GM21515 (cell line): ENCODE measurements at regions not wholly inside any gene's neighbourhood (a gene's known extent, or its start where the extent isn't known, plus 50 kb on each side); places are given as distances from the start of the nearest gene placed in this dataset.
"Not testable (repeated sequence)": the region's sequence is repeated elsewhere in the genome, so short reads cannot be mapped to it uniquely, and the experiment has no call there.

Source experiments
- ATAC-seq: cut with Tn5 transposase; IDR thresholded peaks from one replicate; pipeline ENCODE4 v1.9.1; 2021; ENCODE audit not compliant: unreplicated experiment

DNA sequence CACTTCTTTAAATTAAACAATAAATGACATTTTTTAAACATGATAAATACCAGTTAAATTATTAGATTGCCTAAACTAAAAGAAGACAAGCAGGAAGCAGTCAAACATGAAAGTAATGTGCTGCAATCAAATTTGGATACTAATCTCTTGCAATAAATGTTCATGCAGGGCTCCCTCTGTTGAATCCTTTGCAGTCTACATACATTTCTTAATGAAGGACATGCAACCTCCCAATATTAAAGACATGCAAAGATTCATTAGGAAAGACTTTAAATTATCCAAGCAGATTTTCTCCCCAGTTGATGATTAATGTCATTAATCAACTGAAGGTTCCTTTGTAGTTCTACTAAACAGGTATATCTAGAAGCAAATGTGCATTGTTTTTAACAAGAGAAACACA lies 245.4 kb downstream of the ZIC4 start:
- no peak for ATAC-seq

DNA sequence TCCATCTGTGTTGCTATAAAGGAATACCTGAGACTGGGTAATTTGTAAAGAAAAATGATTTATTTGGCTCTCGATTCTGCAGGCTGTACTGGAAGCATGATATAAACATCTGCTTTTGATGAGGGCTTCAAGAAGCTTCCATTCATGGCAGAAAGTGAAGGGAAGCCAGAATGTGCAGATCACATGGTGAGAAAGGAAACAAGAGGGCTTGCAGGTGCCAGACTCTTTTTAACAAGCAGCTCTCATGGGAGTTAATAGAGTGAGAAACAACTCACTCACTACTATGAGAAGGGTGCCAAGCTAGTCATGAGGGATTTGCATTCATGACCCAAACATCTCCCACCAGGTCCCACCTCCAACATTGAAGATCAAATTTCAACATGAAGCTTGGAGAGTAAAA lies 247.2 kb downstream of the ZIC4 start:
- no peak for ATAC-seq

DNA sequence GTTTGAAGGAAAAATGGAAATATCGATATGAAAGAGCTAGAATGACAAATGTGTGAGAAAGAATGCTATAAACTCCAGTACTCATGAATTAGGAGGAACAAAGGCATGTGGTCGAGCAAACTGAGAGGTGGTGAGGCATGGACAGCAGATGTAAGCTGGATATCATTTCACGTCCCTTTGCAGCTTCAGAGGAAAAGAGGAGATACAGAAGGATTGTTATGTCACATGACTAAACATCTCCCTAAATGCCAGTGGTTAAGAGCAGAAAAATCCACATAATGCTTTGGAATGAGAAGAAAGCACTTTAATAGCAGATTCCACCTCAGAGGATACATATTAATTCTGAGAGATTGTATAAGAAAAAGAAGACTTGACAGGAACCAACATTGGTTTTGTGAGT lies 248.7 kb downstream of the ZIC4 start:
- no peak for ATAC-seq

DNA sequence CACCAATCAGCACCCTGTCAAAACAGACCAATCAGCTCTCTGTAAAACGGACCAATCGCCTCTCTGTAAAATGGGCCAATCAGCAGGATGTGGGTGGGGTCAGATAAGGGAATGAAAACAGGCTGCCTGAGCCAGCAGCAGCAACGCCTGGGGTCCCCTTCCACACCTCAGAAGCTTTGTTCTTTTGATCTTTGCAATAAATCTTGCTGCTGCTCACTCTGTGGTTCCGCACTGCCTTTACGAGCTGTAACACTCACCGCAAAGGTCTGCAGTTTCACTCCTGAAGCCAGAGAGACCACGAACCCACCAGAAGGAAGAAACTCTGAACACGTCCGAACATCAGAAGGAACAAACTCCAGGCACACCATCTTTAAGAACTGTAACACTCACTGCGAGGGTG lies 251.4 kb downstream of the ZIC4 start:
- ATAC-seq: not testable (repeated sequence)

DNA sequence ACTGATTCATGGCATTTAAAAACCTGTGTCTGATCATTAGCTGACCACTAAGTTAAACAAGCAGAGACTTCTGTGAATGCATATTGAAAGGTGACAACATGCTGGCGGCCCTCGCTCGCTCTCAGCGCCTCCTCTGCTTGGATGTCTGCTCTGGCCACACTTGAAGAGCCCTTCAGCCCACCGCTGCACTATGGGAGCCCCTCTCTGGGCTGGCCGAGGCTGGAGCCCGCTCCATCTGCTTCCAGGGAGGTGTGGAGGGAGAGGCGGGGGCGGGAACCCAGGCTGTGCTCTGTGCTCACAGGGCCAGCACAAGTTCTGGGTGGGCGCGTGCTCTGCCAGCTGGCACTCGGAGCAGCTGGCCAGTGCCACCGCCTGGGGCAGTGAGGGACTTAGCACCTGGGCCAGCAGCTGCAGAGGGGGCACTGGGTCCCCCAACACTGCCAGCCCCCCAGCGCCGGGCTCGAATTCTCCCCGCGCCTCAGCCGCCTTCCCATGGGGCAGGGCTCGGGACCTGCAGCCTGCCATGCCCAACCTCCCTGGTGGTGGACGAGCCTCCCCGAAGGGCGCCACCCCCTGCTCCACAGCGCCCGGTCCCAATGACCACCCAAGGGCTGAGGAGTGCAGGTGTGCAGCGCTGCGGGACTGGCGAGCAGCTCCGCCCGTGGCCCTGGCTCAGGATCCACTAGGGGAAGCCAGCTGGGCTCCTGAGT lies 252.4 kb downstream of the ZIC4 start:
- ATAC-seq: no peak

DNA sequence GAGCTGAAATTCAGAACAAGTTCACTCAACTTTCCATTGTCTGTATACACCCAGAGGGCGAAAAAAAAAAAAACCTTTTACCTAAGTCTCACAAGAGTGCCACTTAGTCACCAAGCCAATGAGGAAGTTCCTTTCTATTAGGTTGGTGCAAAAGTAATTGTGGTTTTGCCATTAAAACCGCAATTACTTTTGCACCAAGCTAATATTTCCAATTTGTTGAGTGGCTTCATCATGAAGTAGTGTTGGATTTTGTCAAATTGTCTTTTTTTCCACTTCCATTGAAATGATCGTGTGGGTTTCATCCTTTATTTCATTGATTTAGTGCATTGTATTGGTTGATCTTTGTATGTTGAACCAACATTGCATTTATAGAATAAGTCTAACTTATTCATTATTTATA lies 253.9 kb downstream of the ZIC4 start:
- no peak for ATAC-seq

DNA sequence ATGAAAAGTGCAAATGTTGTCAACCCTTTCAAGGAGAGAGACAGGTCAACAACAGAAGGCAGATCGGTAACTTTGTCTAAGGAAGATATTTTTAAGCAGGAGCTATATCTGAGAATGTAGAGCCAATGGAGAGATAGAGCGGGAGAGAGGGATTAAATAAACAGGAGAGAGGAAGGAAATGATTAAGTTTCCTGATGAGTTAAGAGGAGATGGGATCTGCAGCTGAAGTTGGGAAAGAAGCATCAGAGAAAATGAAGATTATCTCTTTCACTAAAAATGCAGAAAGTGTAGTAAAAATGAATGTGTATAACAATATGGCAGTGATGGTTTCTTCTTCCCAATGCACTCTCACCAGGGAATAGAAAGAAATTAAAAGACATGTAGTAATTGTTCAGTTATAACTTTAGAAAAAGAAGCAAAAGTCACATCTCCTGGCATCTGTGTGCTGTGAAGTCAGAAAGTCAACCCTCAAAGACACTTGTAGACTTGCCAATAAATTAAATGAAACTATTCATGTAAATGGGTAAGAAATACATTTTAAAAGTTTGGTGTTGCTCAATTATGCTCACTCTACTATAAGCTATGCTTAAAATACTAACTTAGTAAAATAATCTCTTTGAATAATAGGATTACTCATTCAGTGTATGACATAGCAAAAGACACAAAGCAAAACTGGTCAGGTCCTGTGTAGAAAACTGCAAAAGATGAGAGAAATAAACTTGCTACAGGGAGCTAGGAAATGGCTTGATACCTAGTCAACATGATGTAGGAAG lies 264.6 kb downstream of the ZIC4 start:
- ATAC-seq: no peak

DNA sequence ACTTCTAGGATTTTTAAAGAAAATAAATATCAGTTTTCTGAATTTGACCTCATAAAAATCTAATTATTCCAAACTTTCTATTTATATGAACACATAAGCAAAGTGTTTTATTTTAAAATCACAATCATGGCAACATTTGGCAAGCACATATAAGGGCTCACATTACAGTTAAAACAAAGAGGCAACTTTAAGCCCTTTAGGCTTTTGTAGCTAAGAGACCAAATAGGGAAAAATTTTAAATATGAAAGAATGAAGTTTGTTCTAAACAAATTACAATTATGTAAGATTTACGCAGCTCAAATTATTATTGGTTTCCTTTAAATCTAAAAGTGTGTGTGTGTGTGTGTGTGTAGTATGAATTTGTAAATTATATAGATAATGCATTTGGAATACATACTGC lies 267.0 kb downstream of the ZIC4 start:
- no peak for ATAC-seq

DNA sequence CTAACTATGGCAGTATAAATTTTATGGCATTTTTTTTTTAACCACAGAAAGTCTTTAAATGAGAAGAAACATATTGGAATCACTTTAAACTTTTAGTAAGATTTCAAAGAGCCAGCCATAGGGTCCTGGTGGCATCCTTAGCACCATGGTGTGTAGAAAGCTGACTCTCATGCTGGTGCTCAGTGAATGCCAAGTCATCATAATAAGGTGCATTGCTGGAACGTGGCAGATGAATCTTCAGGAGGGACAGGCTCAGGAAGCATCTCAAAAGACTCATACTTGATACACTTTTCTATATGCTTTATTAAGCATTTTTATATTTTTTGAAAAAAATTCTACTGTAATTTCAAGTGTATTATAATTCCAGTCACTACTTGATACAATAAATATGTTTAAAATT lies 274.2 kb downstream of the ZIC4 start:
- ATAC-seq: no peak

DNA sequence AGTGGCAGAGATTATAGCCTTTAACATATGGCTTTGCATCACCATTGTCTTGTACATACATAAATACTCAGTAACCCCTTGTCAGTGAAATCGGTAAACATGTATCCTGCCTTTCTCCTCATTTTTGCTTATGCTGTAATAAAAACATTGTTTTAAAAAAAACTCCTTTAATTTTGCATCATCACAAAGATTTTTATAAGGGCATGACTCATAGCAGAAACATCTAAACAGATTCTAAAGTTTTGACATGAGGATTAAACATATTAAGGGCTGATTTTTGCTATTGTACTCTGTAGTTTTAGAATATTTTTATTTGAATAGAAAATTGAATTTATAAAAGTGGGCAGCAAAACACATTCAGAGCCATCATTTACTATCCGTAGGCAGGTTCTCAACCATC lies 275.9 kb downstream of the ZIC4 start:
- no peak for ATAC-seq

DNA sequence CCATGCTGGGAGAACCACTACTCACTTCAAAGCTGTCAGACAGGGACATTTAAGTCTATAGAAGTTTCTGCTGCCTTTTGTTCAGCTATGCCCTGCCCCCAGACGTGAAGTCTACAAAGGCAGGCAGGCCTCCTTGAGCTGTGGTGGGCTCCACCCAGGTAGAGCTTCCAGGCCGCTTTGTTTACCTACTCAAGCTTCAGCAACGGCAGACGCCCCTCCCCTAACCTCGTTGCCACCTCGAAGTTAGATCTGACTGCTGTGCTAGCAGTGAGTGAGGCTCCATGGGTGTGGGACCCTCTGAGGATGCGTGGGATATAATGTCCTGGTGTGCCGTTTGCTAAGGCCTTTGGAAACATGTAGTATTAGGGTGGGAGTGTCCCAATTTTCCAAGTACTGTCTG lies 276.7 kb downstream of the ZIC4 start:
- no peak for ATAC-seq

DNA sequence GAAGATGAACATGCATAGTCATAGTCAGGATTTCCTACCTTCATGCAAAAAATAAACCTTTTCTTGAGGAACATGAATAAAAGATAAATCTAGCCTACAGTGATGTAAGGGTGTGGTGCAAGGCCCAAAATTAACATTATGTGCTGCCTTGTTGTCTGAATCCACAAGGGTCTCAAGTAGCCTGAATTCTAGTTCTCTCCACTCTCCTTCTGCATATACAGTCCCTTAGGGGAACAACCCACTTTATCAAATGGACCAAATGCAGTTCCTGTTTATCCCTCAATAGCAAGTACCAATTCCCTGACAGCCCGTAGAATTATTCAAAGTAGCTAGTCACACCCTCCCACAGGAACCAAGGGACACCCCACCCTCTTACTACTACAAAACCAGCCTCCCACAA lies 284.0 kb downstream of the ZIC4 start:
- no peak for ATAC-seq

DNA sequence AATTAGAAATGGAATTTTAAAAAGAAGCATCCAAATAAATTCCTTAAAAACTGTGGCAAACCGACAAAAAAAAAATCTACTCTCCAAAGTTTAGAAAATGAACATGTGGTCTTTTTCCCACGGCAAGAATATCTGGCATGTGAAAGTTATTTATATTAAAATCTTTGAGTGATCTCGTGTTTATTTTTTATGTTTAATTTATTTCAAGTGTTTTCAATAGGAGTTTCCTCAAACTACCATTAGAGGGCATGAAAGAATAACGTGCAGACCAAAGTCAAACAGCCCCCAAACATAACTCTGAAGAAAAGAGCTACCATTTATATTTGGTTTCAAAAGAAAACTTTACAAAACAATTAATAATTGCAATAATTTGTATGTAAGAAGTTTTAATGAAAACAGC lies 286.4 kb downstream of the ZIC4 start:
- no peak for ATAC-seq

DNA sequence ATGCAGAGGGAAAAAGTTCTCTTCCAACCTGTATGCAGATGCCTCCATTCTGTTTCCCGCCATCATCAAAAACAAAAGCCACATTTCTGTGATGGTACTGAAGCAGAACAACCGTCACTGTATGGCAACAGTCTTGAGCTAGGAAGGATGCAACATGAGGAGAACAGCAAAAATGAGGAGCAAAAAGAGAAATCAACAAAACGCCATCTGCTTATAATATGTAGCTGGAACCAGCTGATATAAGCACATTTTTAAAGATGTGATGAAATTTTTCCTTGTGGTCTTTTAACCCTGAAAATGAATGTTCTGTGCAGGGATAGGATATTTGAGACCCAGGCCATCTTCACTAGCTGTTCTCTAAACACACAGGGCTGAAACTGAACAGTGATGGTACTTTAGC lies 287.0 kb downstream of the ZIC4 start:
- ATAC-seq: no peak

DNA sequence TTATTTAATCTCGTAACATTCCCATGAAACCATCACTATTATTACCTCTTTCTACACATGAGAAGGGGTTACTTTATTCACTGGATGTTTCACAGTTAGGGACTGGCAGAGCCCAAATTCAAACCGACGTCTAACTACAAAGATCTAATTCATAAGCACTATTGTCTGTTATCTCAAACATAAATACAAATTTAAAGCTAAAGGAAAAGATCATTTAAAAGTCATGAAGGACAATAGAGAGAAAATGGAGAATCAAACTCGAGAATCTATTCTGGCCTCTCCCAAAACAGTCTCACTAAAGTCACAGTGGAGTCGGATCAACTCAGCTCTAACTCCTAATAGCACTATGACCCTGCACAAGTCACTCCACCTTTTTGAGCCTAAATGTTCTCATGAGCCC lies 287.7 kb downstream of the ZIC4 start:
- no peak for ATAC-seq

DNA sequence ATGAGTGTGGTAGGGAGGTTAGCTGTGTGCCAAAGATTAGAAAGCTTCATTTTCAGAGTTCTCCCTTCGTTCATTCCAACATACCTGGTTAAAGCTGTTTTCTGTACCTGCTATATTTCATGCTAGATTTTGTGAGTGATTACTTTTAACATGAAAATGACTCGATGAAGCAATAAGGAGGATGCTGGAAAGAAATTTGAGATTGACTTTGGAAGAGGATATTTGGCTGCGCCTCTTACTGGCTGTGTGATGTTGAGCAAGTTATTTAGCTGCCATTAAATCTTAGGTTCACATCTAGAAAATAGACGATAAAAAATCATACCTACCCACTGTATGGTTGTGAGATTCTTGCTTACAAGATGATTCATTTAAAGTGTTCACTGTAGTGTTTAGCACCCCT lies 288.7 kb downstream of the ZIC4 start:
- ATAC-seq: no peak

DNA sequence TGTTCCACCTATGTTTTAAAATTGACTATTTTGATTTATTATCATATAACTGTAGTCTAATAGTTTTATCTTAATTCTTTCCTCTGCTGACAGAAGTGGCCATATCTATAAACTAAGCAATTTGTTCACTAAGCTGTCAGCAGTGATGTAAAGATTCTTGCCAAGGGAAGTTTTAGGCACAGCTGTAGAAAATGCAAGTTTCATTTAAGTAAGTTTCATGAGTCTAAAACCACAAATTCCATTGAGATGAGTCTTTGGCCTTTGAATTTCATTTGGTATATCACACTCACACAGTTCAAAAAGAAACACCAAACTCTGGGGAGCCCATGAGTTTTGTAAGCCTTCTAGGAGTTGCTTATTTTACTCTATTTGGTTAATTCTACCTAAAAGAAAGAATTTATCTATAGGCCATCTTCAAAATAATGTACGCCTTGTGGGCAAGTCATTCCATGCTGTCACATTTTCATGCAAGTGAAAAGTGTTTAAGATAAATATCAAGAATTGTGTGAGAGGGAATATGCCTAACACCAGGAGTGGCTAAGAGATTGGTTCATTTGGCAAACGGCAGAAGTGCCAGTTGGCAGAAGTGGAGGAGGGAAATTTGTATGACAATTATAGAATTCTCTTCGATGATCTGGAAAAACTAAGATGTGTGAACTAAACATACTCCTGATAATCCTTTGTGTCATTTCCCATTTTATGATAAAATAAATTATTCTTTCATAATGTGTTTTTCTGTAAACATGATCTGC lies 292.9 kb downstream of the ZIC4 start:
- no peak for ATAC-seq

DNA sequence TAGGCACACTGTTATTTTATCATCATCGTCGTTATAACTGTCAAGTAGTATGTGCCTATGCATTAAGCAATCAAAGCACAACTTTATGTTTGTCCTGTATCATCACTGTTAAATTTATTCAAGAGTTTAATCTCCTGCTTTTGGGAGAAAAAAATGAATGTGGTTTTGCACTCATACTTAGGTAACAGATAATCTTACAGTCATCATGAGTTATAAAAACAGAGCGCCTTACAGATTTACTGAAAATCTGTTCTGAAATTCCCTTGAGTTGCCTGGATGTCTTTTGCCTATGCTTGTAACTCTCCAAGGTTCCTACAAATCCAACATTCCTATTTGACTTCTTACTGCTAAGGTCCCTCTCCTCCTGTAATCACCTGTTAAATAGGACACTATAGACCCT lies 307.3 kb downstream of the ZIC4 start:
- ATAC-seq: no peak

DNA sequence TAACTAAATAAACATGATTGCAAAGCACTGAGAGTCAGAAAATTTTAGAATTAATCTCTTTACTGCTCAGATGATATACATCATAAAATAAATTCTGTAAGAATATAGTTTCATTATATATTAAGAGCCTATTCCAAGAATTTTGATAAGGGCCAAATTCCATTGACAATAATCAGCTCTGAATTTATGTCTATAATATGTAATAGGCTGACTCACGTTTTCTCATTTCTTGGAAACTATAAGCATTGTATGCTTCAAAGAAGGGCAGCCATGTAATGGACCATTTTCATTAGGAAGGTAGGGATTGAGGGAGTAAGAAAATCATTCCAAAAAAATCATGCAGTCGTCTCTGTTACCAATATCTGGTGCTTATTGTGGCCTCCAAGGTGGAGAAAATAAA lies 315.9 kb downstream of the ZIC4 start:
- no peak for ATAC-seq

DNA sequence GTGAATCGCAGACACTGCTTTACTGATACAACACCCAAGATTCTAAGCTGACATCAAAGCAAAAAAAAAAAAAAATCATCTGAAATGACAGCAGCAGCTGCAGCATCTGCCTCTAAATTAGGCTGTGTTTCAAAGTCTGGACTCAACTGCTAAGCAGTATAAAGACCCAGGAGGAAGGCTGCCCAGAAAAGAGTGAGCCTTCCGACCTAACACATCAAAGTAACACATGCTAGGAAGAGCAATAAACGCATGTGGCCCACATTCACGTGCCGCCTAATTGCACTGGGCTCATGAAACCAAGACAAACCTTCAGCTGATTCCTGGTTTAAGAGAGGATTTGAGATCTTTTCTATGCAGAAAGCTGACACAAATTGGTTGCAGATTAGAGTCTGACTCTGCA lies 317.1 kb downstream of the ZIC4 start:
- ATAC-seq: no peak

DNA sequence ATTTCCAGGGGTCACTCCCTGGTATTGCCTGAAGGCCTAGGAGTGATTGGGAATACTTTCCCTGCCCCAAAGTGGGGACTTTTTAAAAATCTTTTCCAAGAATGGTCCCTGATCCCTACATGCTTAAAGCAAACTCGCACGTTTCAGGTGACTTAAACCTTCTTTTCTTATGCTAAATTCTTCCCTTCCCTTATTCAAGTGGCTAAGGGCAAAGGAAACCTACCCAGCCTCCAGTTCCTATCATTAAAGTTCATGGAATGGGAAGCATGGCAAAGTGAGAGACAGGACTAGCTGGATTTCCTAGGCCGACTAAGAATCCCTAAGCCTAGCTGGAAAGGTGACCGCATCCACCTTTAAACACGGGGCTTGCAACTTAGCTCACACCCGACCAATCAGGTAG lies 346.8 kb downstream of the ZIC4 start:
- ATAC-seq: not testable (repeated sequence)

DNA sequence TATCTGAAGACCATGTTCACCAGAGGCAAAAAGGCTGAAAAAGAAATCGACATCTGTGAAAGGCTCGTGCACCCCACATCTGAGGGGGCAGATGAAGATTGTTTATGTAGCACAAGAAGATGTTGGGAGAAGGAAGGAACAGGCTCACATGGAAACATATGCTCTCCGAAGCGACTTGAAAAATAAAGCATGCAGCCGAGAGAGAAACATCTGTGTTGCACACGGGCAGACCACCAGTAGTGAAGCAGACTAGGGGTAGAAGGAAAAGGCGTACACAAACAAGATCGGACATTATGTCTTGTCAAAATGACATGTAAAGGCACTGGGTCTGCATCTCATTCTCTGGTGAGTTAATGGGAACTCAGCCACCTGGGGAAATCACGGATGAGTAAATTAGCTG lies 356.5 kb downstream of the ZIC4 start:
- no peak for ATAC-seq
